GM18907 (cell line): ENCODE measurements at regions not wholly inside any gene's neighbourhood (a gene's known extent, or its start where the extent isn't known, plus 50 kb on each side); places are given as distances from the start of the nearest gene placed in this dataset.
A peak's percentile ranks its signal among the peaks of the same experiment; 100 is the strongest.

ENCODE experiments used
- ATAC-seq: cut with Tn5 transposase; IDR thresholded peaks from one replicate; pipeline ENCODE4 v1.9.1; 2021; ENCODE audit warnings: mild to moderate bottlenecking, moderate library complexity; ENCODE audit not compliant: unreplicated experiment

GRCh38 chr18:56545464-56545863 lies 92.9 kb downstream of the TXNL1 start:
- ATAC-seq, result no peak

DNA sequence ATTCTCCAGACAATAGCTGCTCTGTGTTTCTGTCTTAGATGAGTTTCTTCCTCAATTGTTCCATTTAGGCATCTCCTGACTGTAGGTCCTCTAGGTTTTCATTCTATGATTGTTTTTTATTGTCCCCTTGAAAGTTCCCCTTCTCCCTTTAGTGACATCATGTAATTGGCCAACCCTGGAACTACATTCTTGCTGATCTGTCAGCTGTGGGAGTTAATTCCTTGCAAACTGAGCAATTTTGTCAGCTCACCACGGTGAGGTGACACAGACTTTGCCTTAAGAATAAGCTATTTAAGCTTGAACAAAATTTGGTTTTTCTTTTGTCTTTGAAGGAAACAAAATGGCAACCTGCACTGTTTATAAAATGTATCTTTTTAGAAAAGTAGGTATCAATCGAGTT lies 95.9 kb downstream of the TXNL1 start:
- ATAC-seq, result no peak

GRCh38 chr18:56541793-56542192 lies 96.6 kb downstream of the TXNL1 start:
- no peak for ATAC-seq

- no peak for ATAC-seq
These were observed 97.1 kb downstream of the TXNL1 start for GRCh38 chr18:56541340-56541739.

DNA sequence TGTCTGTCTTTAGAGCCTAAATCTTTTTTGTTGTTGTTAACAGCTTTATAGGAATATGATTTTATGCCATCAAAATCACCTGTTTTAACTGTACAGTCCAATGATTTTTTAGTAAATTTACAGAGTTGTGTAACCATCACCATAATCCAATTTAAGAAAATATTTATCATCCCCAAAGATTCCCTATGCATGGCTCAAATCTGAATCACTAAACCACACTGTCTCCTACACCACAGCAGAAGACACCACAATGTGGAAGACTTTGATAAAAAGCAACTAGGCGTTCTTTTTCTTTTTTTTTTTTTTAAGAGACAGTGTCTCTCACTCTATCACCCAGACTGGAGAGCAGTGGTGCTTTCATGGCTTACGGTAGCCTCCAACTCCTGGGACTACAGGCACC lies 99.6 kb downstream of the TXNL1 start:
- ATAC-seq, result no peak

DNA sequence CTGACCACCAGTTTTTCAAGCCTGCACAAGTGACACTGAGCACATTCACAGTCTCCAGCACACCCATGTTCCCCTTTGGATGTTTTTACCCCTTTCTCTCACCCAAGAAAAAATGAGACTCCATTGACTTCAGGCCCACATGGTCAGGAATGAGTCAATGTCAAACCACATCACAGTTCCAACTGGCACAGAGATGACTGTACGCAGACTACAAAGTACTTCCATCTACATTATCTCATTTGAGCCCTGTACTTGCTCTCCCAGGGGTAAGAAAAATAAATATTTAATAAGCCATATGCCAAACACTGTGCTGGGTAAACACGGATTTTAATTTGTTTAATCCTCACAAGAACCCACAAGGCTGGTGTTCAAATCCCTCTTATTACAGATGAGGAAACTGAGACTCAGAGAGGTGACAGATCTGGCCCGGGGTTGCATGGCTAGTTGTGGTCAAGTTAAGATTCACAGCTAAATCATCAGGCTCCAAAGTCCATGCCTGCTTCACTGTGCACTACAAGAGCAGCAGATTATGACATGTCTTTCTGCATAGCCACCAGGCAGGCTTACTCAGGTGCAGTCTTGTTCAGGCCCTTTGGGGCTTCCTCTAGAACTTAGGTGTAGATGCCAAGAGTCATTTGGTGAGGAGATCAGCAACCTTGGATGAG lies 106.1 kb downstream of the TXNL1 start:
- ATAC-seq, result peak; percentile 98

- ATAC-seq, result no peak
These were observed 115.6 kb downstream of the TXNL1 start for GRCh38 chr18:56522816-56523215.

GRCh38 chr18:56521263-56521662 lies 117.1 kb downstream of the TXNL1 start:
- ATAC-seq, result no peak

DNA sequence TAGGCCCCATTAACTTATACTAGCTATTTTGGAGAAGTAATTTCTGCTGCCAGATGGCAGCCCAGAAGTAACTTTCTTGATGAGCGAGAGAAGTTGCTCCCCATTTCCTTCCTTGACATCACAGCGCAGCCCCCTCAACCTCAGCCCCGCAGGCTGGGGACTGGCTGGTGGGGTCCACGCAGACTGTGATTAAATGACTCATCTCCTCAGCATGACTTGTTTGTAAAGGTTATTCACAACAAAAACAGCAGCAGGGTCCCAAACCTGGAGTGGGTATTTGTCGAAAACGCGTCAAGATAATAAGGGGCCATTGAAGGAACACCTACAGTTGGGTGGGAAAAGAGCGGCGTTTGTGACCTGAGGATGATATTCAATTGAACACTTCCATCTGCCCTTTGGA lies 120.6 kb downstream of the TXNL1 start:
- no peak for ATAC-seq

- no peak for ATAC-seq
These were observed 121.2 kb downstream of the TXNL1 start for GRCh38 chr18:56517196-56517595.

DNA sequence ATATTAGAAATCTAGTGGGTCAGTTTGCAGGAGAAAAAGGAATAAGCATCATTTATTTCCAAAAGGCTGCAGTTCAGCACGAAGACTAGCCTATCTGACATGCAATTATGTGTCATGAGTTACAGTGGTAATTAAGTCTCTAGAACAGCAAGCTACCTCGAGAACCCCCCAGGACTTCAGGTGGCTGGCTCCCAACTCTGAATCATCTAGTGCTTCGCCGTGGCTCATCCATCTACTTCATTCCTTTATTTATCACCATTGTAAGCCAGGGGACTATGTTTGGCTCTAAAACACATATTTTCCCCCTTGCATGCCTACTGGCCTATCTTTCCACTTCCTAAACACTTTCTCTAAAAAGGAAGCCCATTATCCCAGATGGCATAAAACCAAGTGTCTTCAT lies 121.6 kb downstream of the TXNL1 start:
- no peak for ATAC-seq

DNA sequence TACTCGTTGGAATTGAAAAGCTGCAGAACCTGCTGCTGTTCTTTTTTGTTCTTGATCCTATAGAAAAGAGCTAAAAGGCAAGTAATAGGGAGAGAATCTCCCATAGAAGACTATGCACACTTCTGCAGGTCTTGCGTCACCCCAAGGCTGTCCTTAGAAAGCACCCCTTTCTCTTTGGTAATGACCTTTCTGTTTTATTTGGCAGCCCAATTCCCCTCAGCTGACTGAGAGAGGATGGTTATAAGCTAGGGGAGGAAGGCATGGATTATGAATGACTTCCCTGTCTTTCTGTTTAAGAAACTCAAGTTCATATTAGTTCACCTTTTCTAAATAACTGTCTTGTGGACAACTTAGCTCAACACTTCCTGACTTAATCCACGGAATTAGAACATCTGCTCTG lies 122.9 kb downstream of the TXNL1 start:
- ATAC-seq, result no peak

DNA sequence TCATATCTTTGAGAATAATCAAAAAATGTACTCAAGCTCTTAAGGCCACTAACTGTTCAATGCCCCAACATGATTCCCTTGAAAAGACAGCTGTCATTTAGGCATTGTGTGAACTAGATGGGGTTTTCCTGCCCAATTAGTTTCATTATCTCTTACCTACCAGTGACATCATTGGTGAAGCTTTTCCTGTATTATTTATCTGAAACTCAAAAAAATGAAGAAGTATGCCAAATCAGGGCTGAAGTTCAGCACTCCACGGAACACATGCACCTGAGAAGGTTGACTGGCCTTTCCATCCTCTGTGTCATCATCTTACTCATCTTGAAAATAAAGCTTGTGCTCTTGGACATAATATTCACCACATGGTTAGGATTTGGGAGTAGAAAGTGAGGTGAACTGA lies 126.4 kb downstream of the TXNL1 start:
- peak; percentile 88 for ATAC-seq

GRCh38 chr18:56510108-56510507 lies 128.3 kb downstream of the TXNL1 start:
- ATAC-seq, result no peak

DNA sequence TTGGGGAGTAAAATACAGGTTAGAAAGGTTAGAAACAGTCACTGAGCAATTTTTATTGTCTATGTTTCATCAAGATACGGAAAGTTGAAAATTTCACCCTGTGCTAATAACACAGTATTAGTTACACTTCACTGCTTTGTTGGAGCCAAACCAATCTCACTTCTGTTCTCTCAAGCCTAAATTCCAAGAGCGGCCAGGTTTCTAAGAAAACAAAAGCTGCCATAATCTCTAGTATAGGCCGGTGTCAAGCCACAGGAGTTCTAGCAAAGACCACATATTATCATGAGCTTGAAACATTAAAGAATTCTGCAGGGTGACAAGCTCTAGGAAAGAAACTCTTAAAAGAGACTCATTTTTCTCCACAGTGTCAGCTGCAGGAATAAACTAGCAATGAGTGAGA lies 128.7 kb downstream of the TXNL1 start:
- no peak for ATAC-seq

DNA sequence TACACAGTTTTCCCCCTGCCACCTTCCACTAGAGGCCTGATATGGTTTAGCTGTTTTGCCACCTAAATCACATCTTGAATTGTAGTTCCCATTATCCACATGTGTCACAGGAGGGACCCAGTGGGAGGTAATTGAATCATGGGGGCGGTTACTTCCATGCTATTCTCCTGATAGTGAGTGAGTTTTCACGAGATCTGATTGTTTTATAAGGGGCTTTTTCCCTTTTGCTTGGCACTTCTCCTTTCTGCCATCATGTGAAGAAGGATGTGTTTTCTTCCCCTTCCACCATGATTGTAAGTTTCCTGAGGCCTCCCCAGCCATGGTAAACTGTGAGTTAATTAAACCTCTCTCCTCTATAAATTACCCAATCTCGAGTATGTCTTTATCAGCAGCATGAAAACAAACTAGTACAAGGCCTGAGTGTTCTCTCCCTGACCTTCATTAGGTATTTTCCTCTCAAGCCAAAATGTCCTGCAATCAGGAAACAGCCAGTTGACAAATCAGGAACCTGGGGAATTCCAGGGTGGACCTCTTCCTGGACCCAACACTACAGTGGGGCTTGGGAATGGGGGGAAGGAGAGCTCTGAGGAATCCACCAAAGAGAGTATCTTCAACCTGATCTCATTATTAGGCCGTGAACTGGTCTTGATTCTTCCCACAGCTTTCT lies 129.9 kb downstream of the TXNL1 start:
- ATAC-seq, result no peak

- no peak for ATAC-seq
These were observed 132.4 kb downstream of the TXNL1 start for GRCh38 chr18:56505971-56506370.

DNA sequence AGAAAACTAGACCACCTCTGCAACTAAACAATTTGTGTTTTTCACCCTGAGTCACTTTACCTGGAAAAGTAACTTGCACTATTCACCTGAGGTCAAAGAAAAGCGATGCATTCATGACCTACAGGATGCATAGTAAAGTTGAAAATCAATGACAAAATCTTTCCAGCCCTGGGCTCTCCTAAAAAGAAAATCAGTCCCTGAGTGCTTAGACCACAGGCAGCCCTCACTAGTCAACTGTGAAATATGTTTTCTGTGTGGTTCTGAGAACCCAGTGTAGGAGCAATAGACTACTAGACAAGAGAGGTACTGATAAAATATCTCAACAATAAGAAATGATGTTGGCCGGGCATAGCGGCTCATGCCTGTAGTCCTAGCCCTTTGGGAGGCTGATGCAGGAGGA lies 133.1 kb downstream of the TXNL1 start:
- no peak for ATAC-seq

DNA sequence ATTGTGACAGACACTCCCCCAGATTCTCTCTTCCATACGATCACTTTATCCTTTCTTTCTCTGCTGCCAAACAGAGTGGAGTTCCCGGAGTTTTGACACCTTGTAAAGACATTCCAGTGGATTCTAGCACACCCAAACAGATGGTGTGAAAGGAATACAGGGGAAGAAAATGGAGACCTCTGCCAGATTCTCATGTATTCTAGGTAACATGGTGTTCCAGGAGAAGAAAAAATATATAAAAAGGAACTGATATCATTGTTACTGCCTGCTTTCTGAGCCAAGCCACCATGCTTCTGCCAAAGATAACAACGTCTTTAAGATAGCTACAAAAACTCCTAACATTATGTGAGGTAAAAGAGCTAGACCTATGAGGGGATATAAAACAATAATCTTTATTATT lies 136.5 kb downstream of the TXNL1 start:
- ATAC-seq, result no peak

DNA sequence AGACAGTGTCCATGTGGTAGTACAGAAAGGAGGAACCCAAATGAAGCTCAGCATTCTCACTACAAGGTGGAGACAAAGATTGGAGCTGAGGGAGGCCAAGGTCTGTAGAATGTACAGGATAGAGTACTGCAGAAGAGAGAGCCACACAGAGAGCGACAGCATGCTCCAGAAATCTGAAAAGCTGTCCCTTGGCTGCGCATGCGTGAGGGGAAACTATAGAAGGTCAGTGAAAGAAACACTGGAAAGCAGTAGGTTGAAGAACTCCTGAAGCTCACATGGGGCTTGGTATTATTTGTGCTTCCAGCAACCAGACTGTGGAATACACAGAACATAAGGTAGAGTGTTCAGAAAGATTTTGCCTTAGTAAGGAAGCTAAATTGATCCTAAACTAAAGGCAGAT lies 142.5 kb downstream of the TXNL1 start:
- no peak for ATAC-seq

DNA sequence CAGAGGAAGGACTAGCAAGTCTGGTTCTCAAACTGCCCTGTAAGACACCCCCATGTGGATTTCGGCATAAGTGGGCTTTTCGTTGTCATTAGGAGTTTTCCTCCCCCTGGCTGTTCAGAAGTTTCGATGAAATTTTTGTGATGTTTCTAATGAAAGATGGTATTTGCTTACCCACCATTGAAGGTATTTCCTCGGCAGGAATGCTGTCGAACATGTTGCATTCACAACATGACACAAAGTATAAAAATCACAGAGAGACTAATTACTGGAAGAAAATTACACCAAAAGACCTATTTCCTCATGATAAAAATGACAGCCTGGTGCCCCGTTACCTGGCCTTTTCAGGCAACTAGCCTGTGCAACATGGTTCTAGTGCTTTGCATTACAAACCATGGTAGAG lies 144.9 kb downstream of the TXNL1 start:
- no peak for ATAC-seq

GRCh38 chr18:56492136-56492535 lies 146.3 kb downstream of the TXNL1 start:
- ATAC-seq, result no peak

- ATAC-seq, result no peak
These were observed 147.4 kb downstream of the TXNL1 start for GRCh38 chr18:56490942-56491341.
